NCI-H2081 treated with DMSO at 0.1 percent for 48 hours (cell line): ENCODE measurements at regions not wholly inside any gene's neighbourhood (a gene's known extent, or its start where the extent isn't known, plus 50 kb on each side); places are given as distances from the start of the nearest gene placed in this dataset.
"Not testable (repeated sequence)": the region's sequence is repeated elsewhere in the genome, so short reads cannot be mapped to it uniquely, and the experiment has no call there.

ENCODE experiments used
- DNase-seq: peaks from one replicate; lab custom pipeline; 2025; lab: John Stamatoyannopoulos, UW

DNA sequence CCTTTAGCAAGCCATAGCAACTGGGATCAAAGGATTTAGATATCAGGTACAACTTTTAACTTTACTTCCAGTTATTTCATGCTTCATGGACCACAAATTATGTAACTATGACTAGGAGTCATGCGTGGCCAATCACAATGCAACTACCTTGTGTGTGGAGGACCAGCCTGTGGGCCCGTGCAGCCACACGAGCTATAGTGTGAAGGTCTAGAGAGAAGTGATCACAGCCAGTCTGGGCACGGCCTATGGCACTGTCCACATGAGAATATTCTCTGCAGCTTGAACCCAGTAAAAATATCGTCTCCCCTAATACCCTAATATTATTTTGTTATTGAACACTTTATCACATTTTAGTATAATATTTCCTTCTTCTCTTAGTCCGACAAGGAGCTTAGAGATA lies 464.9 kb upstream of the MIR17HG start:
- no peak for DNase-seq

DNA sequence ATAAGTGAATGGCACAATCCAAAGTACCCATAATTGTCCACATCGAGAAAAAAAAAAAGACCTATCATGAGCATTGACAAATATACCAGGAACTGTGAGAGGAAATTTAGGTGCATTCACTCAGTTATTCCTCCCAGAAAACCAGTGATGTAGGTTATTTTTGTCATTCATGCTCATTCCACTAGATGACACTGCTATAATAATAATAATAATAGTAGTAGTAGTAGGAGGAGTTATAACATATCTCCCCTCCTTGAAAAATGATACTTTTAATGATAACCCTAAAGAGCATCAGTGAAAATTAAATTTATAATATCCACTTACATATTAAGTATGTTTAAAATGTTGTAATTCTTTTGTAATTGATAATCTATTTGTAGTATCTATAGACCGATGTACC lies 463.9 kb upstream of the MIR17HG start:
- DNase-seq = no peak

DNA sequence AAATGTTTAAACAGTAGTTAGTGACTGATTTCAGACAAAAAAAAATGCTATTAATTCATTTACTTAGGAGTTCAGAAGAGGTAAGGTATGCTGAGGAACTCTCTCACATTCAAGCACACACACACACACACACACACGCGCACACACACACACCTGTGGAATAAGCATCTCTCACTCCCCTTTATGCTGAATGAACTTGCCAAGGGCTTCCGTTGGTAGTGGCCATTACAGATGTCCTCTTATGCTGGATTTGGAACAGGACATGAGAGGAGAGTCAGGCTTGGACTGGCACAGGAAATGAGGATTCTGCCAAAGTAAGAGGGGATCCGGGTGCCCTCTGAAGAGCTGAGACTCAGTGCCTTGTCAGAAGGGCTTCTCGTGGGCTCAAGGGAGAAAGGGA lies 463.4 kb upstream of the MIR17HG start:
- DNase-seq = no peak

DNA sequence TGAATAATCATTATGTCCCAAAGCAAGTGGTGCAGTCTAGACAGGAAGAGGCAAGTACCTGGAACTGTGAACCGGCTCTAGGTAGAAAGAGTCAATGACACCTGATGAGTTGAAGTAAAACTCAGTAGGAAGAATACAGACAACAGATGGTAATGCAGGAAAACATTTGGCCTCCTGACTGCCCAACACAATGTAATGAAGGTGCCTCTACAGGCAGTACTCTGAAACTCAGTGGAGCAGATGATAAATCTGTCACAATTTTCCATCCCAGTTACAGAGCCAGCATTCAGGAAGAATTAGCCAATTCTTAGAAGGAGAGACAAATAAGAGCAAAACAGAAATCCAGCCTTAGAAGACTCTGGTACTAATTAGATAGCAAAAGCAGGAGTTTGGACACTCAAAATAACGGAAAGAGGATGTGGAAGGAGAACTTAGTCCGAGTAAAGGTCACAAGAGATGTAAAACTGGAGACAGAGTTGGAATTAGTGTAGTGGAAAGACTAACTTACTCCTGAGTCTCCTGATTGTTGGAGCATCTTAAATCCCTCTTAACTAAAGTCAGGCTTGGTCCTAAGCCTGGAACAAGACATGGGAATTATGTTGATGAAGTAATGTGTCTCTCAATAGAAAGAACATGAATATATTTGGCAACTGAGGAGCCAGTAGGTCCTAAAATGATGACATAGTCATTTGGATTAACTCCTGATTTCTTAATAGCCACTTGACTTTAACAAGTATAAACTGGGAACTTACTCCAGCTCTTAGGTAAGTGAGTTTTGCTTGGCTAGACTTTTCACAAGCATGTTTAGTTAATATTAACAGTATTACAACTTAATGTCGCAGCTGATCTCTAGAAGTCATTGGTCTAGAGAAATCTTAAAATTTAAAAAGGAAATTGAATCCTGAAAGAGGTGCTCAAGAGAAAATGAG lies 457.3 kb upstream of the MIR17HG start:
- no peak for DNase-seq

DNA sequence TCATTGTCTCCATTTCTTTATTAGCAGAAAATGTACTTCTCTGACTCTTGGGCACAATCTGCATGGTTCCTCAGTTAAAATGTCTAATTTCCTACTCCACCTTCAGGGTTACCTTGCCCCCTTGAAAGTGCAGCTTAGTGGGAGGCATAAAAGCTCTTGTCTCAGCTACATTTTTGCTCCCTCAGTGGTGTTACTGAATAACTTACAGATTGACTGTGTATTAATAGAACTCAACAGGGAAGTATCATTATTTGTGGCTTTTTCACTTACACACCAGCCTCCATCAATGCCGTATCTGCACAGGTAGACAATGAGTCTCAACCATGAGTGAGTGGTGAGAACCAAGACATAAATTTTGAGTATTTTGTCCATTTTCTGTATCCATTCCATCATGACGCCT lies 456.2 kb upstream of the MIR17HG start:
- no peak for DNase-seq

DNA sequence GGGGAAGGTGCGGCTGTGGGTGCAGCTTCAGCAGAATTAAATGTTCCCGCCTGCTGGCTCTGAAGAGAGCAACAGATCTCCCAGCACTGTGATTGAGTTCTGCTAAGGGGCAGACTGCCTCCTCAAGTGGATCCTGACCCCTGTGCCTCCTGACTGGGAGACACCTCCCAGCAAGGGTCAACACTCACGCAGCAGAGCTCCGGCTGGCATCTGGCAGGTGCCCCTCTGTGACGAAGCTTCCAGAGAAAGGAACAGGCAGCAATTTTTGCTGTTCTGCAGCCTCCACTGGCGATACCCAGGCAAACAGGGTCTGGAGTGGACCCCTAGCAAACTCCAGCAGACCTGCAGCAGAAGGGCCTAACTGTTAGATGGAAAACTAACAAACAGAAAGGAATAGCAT lies 454.3 kb upstream of the MIR17HG start:
- not testable (repeated sequence) for DNase-seq

DNA sequence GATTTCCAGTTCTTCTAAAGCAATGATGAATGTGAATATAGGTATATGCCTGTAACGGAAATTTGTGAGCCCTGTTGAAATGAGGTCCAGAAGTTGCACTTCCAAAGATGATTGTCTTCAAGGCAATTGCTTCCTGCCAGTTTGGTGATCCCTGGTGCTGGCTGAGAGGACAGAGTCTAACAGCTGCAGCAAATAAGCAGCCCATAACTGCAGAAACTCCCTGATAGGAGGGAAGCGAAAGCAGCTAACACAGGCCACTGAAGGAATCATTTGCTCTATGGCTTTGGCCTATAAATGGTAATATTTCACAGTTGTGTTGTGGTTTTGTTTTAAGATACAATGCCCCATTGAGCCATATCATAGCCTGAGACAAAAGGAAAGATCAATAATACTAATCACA lies 451.5 kb upstream of the MIR17HG start:
- no peak for DNase-seq

DNA sequence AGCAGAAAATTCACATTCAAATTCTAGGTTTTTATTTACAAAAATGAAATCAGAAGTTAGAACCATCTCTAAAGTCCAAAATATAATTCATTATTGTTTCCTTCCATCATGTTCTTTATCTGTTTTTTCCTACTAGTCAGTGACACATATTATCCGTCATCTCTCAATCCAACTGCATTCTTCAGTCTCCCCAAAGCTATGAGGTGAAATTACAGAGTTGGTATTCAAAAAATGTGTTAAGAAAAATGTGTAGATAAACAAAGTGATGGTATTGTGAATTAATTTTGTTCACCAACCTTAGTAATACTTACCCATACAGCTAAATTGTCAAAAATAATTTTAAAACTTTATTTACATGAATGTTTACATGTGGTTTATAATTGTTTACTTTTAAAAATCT lies 448.7 kb upstream of the MIR17HG start:
- DNase-seq = no peak

DNA sequence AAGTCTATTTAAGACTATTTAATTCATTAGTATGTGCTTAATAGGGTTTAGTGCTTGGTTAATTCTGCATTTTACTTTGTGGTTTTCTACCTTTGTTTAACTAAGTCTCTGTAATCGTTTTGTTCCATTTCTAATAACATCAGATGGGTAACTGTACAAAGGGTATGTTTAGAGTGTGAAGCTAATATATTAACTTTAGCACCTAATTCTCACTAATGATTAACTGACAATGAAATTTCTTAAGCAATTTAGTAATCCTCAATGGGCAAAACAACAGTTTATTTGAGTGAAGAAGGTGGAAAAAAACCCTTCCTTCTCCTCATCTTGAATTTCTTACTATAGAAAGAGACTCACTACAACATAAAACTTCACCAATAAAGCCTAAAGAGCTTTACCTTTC lies 448.1 kb upstream of the MIR17HG start:
- no peak for DNase-seq

DNA sequence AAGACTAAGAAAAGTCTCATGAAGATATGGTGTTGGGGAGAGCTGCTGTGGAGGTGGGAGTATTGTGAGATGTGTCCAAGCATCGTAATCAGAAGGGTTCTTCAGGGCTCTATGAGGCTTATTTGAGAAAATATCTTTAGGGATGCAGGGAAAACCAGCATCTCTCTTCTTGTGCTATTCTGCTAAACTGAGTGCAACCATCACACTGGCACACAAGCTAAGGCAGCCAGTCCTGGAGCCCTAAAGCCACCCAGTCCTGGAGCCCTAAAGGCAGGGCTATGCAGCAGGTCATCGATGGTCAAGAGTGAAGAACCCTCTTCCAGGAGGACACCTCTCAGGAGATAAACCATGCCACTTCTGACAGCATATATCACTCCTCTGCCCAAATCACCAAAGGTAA lies 445.2 kb upstream of the MIR17HG start:
- no peak for DNase-seq

DNA sequence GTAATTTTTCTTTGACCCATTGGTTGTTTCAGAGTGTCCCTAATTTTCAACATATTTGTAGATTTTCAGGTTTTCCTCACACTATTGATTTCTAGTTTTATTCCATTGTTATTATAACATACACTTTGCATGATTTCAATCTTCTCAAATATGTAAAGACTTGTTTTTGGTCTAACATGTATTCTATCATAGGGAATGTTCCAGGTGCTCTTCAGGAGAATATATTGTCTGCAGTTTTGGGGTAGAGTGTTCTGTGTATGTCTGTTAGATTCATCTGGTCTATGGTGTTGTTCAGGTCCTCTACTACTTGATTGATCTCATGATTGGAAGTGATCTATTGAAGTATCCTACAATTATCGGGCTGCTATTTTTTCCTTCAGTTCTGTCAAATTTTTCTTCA lies 440.9 kb upstream of the MIR17HG start:
- no peak for DNase-seq

DNA sequence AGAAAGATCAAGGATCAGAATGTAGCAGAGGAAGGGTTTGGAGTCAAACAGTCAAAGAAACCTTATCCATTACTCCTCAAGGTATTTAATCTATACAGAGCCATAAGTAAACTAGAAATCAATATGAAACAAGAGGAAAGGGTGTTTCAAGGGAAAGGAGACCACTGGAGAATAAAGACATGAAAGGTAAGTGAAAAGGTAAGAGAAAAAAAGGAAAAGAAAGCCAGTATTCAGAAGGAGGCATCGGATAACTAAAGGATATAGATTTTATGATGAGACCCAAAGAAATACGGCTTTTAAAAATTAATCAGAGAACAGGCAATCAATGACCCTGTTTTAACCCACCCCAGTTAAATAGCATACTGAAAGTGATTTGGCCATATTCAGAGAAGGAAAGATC lies 438.7 kb upstream of the MIR17HG start:
- DNase-seq = no peak

DNA sequence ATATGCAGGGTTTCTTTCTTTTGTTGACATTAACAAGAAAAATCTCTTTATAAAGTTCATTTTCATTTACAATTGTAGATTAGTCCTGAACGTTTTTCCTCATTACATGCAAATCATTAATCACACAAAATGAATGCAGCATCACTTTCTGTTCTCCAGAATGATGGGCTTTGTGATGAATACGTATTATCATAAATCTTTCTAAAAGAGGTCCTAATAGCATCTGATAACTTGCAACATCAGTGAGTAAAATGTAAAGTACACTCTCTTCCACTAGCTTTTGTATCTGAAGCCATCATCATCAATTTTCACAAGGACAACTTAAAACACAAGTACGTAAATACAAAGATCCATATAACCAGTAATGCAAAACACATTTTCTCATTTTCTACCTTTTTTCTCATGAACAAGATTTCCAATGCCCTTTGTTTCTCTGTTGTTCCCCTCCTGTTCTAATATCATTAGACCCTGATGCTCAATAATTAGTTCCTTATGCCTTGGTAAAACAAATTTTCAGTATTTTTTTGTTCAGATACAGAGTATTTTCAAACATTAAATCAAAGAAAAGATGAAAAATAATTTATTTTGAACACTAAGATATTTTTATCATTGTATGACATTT lies 437.4 kb upstream of the MIR17HG start:
- no peak for DNase-seq

DNA sequence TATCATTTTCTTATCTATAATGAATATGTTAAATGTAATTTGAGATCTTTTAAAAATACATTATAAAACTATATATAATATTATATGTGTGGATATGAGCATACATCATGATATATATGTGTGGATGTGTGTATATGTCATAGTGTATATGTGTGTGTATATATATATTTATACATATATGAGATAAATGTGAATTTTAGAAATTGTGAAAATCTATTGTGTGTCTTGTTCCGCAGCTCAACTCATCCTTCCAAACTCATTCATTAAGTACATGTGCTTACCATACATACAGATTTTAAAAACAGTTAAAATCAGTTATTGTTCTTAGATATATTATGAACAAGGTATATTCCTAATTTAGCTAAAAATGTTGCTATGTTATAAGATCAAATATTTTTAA lies 435.2 kb upstream of the MIR17HG start:
- no peak for DNase-seq

DNA sequence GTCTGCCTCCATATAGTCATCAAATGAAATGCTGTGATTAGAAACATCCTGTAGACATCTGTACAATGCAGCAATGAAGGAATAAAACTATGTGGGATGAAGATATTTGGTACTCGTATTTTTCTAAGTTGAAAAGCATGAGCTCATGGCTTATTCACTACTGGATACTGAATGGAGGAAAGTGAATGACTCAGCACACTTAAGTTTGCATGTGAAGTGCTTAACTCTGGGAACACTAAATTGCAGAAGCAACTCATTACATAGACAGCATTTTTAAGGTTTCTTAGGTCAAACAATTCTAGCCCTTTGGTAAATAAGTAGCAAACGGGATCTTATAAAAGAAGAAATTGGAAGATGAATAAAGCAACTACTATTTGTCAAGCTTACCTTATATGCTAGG lies 429.0 kb upstream of the MIR17HG start:
- DNase-seq = no peak

DNA sequence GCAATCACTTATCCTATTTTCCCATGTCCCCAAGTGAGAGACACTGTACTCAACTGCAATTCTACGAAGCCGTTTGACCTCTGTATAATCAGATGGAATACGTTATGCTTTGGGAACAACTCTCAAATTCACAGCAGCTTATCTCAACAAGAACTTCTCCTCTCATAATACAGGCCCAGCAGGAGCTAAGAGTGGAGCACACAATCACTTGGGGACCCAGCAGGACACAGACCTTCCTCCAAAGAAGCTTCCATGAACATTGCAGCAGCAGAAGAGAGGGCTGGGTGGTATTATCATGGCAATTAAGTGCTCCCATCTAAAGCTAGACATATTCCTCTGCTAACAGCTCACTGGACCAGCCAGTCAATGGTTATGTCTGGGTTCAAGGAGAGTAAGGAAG lies 428.3 kb upstream of the MIR17HG start:
- no peak for DNase-seq

DNA sequence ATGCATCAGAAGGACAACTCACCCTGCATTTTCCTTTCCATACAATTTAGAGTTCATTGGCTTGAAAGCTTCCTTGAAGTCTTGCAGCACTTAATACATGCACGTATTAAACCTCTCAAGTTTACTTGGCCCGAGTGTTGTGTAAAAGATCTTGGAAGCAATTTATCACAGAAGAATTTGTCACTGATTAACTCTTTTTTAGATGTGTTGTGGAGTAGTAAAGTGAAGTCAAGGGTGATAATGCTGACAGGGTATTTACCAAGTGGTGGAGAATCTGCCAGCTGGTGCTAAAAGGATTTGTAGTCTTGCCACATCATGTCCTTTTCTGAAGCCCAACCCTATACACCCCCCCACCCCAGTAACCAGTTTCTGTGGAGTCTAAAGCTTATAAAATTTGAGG lies 421.0 kb upstream of the MIR17HG start:
- no peak for DNase-seq

DNA sequence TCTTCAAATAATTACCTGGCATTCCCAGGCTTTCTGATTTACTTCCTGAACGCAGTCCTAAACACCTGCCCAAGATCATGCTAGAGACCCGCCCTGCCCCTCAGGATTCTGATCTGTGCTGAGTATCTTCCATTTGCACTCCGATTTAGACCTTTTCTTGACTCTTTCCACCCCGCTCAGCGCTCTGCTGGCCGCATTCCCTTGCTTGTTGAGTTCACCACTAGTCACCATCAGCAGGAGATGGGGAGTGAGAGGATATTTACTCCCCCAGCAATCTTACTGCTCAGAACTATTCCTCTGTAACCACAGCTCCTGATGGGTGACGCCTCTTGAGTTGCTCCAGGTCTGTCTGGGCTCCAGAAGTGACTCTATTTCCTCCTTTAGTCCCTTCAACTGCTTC lies 419.4 kb upstream of the MIR17HG start:
- DNase-seq = no peak

DNA sequence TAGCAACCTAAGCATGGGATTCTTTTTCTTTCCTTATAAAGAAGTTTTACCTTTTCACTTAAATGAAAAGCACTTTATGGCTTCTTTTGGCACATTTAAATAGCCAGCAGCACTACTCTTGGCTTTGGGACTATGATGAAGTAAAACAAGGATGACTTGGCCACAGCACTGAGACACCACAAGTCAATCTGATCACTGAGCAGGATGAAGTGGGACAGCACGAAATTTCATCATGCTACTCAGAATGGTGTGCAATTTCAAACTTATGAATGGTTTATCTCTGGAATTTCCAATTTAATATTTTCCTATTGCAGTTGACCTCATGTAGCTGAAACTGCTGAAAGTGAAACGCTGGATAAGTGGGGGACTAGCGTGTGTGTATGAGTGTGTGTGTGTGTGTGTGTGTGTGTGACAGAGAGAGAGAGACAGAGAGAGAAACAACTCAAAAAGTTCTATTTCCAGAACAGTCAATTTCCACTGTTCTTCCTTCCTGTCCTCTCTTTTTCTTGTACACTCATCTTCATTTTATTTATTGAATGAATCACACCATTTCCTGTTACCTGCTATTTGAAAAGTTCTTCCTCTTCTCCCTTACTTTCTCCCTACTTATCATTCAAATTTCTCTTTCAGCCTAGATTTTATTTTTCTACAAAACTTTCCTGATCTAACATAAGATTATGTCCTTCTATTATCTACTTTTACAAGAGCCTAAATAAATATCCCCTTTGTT lies 414.2 kb upstream of the MIR17HG start:
- DNase-seq = no peak

DNA sequence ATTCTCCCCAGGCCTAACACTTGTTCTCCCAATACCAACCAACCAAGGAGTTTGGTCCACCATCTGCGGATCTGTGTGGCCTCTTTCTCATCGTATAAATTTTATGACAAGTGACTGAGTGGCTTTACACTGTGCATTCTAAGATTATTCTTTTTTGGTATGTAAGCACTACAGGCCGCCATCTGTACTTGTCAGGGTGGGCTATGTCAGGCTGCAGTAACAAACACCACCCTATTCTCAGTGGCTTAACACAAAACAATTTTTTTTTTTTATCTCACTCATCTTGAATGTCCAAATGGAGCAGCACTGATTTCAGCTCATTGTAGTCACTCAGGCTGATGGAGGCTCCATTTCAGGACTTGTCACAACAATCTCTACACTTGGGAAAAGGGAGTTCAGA lies 412.7 kb upstream of the MIR17HG start:
- no peak for DNase-seq

DNA sequence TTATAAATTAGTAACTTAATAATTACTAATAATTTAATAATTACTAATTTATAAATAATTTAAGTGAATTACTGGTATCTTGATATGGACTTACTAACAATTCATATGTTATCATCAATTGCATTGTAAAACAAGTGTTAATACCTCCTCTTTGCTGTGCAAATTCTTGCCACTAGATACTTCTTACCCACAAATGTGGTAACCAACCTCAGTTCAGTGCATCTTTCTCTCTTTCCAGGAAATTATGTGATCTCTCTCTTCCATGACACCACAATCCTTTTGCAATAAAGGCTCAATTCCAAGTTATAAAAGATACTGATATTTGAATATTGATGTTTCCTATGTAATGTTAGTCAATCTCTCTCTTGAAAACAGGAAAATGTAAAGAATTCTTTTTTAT lies 408.6 kb upstream of the MIR17HG start:
- no peak for DNase-seq

DNA sequence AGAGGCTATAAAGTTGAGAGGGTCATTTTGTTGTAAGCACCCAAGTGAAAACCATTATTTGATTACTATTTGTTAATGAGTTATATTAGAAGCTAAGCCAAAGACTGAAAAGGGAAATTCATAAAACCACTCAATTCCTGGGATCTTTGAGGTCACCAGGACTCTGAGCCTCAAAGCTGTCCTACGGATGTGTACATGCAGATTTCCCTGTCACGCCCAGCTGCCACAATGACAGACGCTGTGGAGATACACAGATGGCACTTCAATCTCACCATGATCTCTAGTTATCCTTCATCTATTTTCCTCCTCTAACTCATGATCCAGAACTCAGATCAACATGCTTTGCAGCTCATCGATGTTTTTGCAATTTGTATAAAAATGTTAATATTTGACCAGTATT lies 403.5 kb upstream of the MIR17HG start:
- DNase-seq = no peak

DNA sequence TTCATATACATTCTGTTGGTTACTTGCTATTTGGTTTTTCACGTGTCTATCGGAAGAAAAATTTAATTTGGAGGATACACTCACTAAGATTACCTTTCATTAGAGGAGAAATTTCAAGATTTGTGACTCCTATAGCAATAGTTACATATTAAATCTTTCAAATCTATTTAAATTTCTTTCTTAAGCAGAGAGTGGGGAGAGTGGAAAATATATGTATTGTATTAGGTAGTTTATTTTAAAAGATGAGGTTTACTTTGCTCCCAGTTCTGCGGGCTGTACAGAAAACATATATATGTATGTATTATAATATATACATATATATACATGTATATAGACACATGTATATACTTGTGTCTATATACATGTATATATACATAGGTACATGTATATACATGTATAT lies 402.3 kb upstream of the MIR17HG start:
- not testable (repeated sequence) for DNase-seq
